ENCODE measurements at regions not wholly inside any gene's neighbourhood (a gene's known extent, or its start where the extent isn't known, plus 50 kb on each side); places are given as distances from the start of the nearest gene placed in this dataset.

GRCh38 chr3:139839659-139840058 is 95.3 kb upstream of the CLSTN2 start:
- TF ChIP-seq SUZ12 (IDR thresholded peaks at IDR 0.05; ENCODE audit: extremely low read depth, insufficient read depth, insufficient read length) (no peak), YY1 (IDR thresholded peaks at IDR 0.05; ENCODE audit: insufficient read depth, insufficient read length) (no peak), ZNF274 (IDR thresholded peaks at IDR 0.05; ENCODE audit: low read depth, low read length) (no peak)

All from NT2/D1 (cell line).